ENCODE measurements at regions not wholly inside any gene's neighbourhood (a gene's known extent, or its start where the extent isn't known, plus 50 kb on each side); places are given as distances from the start of the nearest gene placed in this dataset.

GRCh38 chr6:156256161-156256560 is 521.0 kb upstream of the ARID1B start:
- H3K27ac ChIP-seq (ENCODE audit: low read length), result no peak overlapping the region
- H3K36me3 ChIP-seq (ENCODE audit: control insufficient read depth, insufficient read depth, low read length), result no peaks in the 10 kb centered on the region
- H3K4me1 ChIP-seq (ENCODE audit: control insufficient read depth, insufficient read depth, low read length), result no peaks in the 10 kb centered on the region
- no peaks in the 10 kb centered on the region for H3K27me3 ChIP-seq (ENCODE audit: control insufficient read depth, insufficient read depth, low read length)
- H3K4me3 ChIP-seq (ENCODE audit: low read length), result no peak overlapping the region
- no peaks in the 10 kb centered on the region for H3K9me3 ChIP-seq (ENCODE audit: control insufficient read depth, low read depth, low read length)
- no CpG with 5 or more reads among the region's 10 CpGs for WGBS (ENCODE audit: insufficient coverage, low lambda C conversion rate)
- no peak for DNase-seq

GRCh38 chr6:156254240-156254639 is 522.9 kb upstream of the ARID1B start:
- H3K9me3 ChIP-seq (ENCODE audit: control insufficient read depth, low read depth, low read length), result no peaks in the 10 kb centered on the region
- no peak overlapping the region for H3K4me3 ChIP-seq (ENCODE audit: low read length)
- no peak overlapping the region for H3K27ac ChIP-seq (ENCODE audit: low read length)
- no peaks in the 10 kb centered on the region for H3K36me3 ChIP-seq (ENCODE audit: control insufficient read depth, insufficient read depth, low read length)
- no CpG with 5 or more reads among the region's 5 CpGs for WGBS (ENCODE audit: insufficient coverage, low lambda C conversion rate)
- no peaks in the 10 kb centered on the region for H3K4me1 ChIP-seq (ENCODE audit: control insufficient read depth, insufficient read depth, low read length)
- no peaks in the 10 kb centered on the region for H3K27me3 ChIP-seq (ENCODE audit: control insufficient read depth, insufficient read depth, low read length)
- no peak for DNase-seq

- Histone ChIP-seq H3K36me3 (ENCODE audit: control insufficient read depth, insufficient read depth, low read length) (no peaks in the 10 kb centered on the region), H3K4me1 (ENCODE audit: control insufficient read depth, insufficient read depth, low read length) (no peaks in the 10 kb centered on the region), H3K27me3 (ENCODE audit: control insufficient read depth, insufficient read depth, low read length) (no peaks in the 10 kb centered on the region), H3K9me3 (ENCODE audit: control insufficient read depth, low read depth, low read length) (no peaks in the 10 kb centered on the region), H3K4me3 (ENCODE audit: low read length) (no peak overlapping the region), H3K27ac (ENCODE audit: low read length) (no peak overlapping the region)
- no peak for DNase-seq
- 100% methylated on average over 1 of the region's 5 CpGs for WGBS (ENCODE audit: insufficient coverage, low lambda C conversion rate)
These were observed 526.6 kb upstream of the ARID1B start for GRCh38 chr6:156250593-156250992.

GRCh38 chr6:156242206-156242605 is 535.0 kb upstream of the ARID1B start:
- H3K4me3 ChIP-seq (ENCODE audit: low read length), result no peak overlapping the region
- no CpG with 5 or more reads among the region's 3 CpGs for WGBS (ENCODE audit: insufficient coverage, low lambda C conversion rate)

GRCh38 chr6:156231026-156231765 is 546.0 kb upstream of the ARID1B start:
- H3K36me3 ChIP-seq (ENCODE audit: control insufficient read depth, insufficient read depth, low read length), result no peaks in the 10 kb centered on the region
- no peak overlapping the region for H3K27ac ChIP-seq (ENCODE audit: low read length)
- WGBS (ENCODE audit: insufficient coverage, low lambda C conversion rate), result 81% methylated on average over 6 of the region's 10 CpGs
- H3K27me3 ChIP-seq (ENCODE audit: control insufficient read depth, insufficient read depth, low read length), result no peaks in the 10 kb centered on the region
- no peak for DNase-seq
- no peaks in the 10 kb centered on the region for H3K4me1 ChIP-seq (ENCODE audit: control insufficient read depth, insufficient read depth, low read length)
- no peaks in the 10 kb centered on the region for H3K9me3 ChIP-seq (ENCODE audit: control insufficient read depth, low read depth, low read length)
- no peak overlapping the region for H3K4me3 ChIP-seq (ENCODE audit: low read length)

More at GRCh38 chr6:156242206-156242605, 535.0 kb upstream of the ARID1B start:
- H3K9me3 ChIP-seq (ENCODE audit: control insufficient read depth, low read depth, low read length), result no peaks in the 10 kb centered on the region
- H3K4me1 ChIP-seq (ENCODE audit: control insufficient read depth, insufficient read depth, low read length), result no peaks in the 10 kb centered on the region
- H3K36me3 ChIP-seq (ENCODE audit: control insufficient read depth, insufficient read depth, low read length), result no peaks in the 10 kb centered on the region
- no peak overlapping the region for H3K27ac ChIP-seq (ENCODE audit: low read length)
- H3K27me3 ChIP-seq (ENCODE audit: control insufficient read depth, insufficient read depth, low read length), result no peaks in the 10 kb centered on the region
- DNase-seq, result no peak

- Histone ChIP-seq H3K4me3 (ENCODE audit: low read length) (no peak overlapping the region), H3K27ac (ENCODE audit: low read length) (no peak overlapping the region), H3K27me3 (ENCODE audit: control insufficient read depth, insufficient read depth, low read length) (no peaks in the 10 kb centered on the region), H3K4me1 (ENCODE audit: control insufficient read depth, insufficient read depth, low read length) (no peaks in the 10 kb centered on the region), H3K36me3 (ENCODE audit: control insufficient read depth, insufficient read depth, low read length) (no peaks in the 10 kb centered on the region), H3K9me3 (ENCODE audit: control insufficient read depth, low read depth, low read length) (no peaks in the 10 kb centered on the region)
- DNase-seq, result no peak
These were observed 557.2 kb upstream of the ARID1B start for GRCh38 chr6:156219973-156220372.

- 59% methylated on average over 3 of the region's 3 CpGs for WGBS (ENCODE audit: insufficient coverage, low lambda C conversion rate)
- H3K4me3 ChIP-seq (ENCODE audit: low read length), result no peak overlapping the region
- H3K9me3 ChIP-seq (ENCODE audit: control insufficient read depth, low read depth, low read length), result no peaks in the 10 kb centered on the region
- no peaks in the 10 kb centered on the region for H3K27me3 ChIP-seq (ENCODE audit: control insufficient read depth, insufficient read depth, low read length)
- H3K36me3 ChIP-seq (ENCODE audit: control insufficient read depth, insufficient read depth, low read length), result no peaks in the 10 kb centered on the region
- DNase-seq, result no peak
- no peak overlapping the region for H3K27ac ChIP-seq (ENCODE audit: low read length)
- no peaks in the 10 kb centered on the region for H3K4me1 ChIP-seq (ENCODE audit: control insufficient read depth, insufficient read depth, low read length)
These were observed 571.5 kb upstream of the ARID1B start for GRCh38 chr6:156205678-156206077.

GRCh38 chr6:156199182-156199581 is 578.0 kb upstream of the ARID1B start:
- Histone ChIP-seq H3K36me3 (ENCODE audit: control insufficient read depth, insufficient read depth, low read length) (no peaks in the 10 kb centered on the region), H3K4me3 (ENCODE audit: low read length) (no peak overlapping the region), H3K27me3 (ENCODE audit: control insufficient read depth, insufficient read depth, low read length) (no peaks in the 10 kb centered on the region), H3K9me3 (ENCODE audit: control insufficient read depth, low read depth, low read length) (no peaks in the 10 kb centered on the region), H3K4me1 (ENCODE audit: control insufficient read depth, insufficient read depth, low read length) (no peaks in the 10 kb centered on the region), H3K27ac (ENCODE audit: low read length) (no peak overlapping the region)
- WGBS (ENCODE audit: insufficient coverage, low lambda C conversion rate), result 63% methylated on average over 3 of the region's 5 CpGs
- DNase-seq, result no peak

GRCh38 chr6:156197513-156197912 is 579.7 kb upstream of the ARID1B start:
- no peak overlapping the region for H3K4me3 ChIP-seq (ENCODE audit: low read length)
- H3K36me3 ChIP-seq (ENCODE audit: control insufficient read depth, insufficient read depth, low read length), result no peaks in the 10 kb centered on the region
- peaks cover 3% of the 10 kb centered on the region for H3K9me3 ChIP-seq (ENCODE audit: control insufficient read depth, low read depth, low read length)
- H3K27me3 ChIP-seq (ENCODE audit: control insufficient read depth, insufficient read depth, low read length), result no peaks in the 10 kb centered on the region
- 70% methylated on average over 1 of the region's 2 CpGs for WGBS (ENCODE audit: insufficient coverage, low lambda C conversion rate)
- no peaks in the 10 kb centered on the region for H3K4me1 ChIP-seq (ENCODE audit: control insufficient read depth, insufficient read depth, low read length)
- H3K27ac ChIP-seq (ENCODE audit: low read length), result no peak overlapping the region
- no peak for DNase-seq

GRCh38 chr6:156194981-156195380 is 582.2 kb upstream of the ARID1B start:
- Histone ChIP-seq H3K4me3 (ENCODE audit: low read length) (no peak overlapping the region), H3K4me1 (ENCODE audit: control insufficient read depth, insufficient read depth, low read length) (no peaks in the 10 kb centered on the region), H3K9me3 (ENCODE audit: control insufficient read depth, low read depth, low read length) (peaks cover 3% of the 10 kb centered on the region), H3K27ac (ENCODE audit: low read length) (no peak overlapping the region), H3K27me3 (ENCODE audit: control insufficient read depth, insufficient read depth, low read length) (no peaks in the 10 kb centered on the region), H3K36me3 (ENCODE audit: control insufficient read depth, insufficient read depth, low read length) (no peaks in the 10 kb centered on the region)
- DNase-seq, result no peak
- WGBS (ENCODE audit: insufficient coverage, low lambda C conversion rate), result no CpG with 5 or more reads among the region's 2 CpGs

GRCh38 chr6:156193381-156193780 is 583.8 kb upstream of the ARID1B start:
- no peaks in the 10 kb centered on the region for H3K4me1 ChIP-seq (ENCODE audit: control insufficient read depth, insufficient read depth, low read length)
- H3K4me3 ChIP-seq (ENCODE audit: low read length), result no peak overlapping the region
- no peak for DNase-seq
- no peaks in the 10 kb centered on the region for H3K27me3 ChIP-seq (ENCODE audit: control insufficient read depth, insufficient read depth, low read length)
- WGBS (ENCODE audit: insufficient coverage, low lambda C conversion rate), result 100% methylated on average over 2 of the region's 4 CpGs
- no peaks in the 10 kb centered on the region for H3K36me3 ChIP-seq (ENCODE audit: control insufficient read depth, insufficient read depth, low read length)
- no peak overlapping the region for H3K27ac ChIP-seq (ENCODE audit: low read length)
- peaks cover 3% of the 10 kb centered on the region for H3K9me3 ChIP-seq (ENCODE audit: control insufficient read depth, low read depth, low read length)

All from large intestine (tissue), 3 donors.